22Rv1 (cell line): ENCODE measurements at regions not wholly inside any gene's neighbourhood (a gene's known extent, or its start where the extent isn't known, plus 50 kb on each side); places are given as distances from the start of the nearest gene placed in this dataset.

ENCODE experiments used
- ZFX ChIP-seq: fragments of 450-650 bp; IDR thresholded peaks from 2 replicates; pipeline ENCODE4 v1.6.1; 2017; ENCODE audit warnings: antibody characterized with exemption, borderline replicate concordance
- TF ChIP-seq, protein P1 (sequence below): fragments of 450-650 bp; IDR thresholded peaks from 2 replicates; pipeline ENCODE4 v1.5.1; 2017; ENCODE audit warnings: mild to moderate bottlenecking

DNA sequence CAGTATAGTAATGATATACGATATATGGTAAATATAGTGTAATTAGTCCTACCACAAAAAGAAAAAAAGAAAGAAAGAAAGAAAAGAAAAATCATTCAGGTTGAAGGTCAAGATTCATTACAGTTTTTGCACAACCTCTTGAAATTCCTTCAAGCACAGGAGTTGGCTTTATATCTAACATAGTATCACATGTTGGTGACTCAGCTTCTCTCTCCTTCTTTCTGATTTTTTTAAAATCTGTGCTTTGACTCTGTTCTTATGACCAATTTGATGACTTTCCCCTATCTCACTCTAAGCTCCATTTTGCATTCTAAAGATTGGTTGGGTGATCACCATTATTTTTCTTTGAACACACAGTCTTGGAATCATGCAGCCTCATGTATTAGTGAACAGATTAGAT is 148.2 kb upstream of the COL11A1 start:
- TF ChIP-seq, protein P1, sequence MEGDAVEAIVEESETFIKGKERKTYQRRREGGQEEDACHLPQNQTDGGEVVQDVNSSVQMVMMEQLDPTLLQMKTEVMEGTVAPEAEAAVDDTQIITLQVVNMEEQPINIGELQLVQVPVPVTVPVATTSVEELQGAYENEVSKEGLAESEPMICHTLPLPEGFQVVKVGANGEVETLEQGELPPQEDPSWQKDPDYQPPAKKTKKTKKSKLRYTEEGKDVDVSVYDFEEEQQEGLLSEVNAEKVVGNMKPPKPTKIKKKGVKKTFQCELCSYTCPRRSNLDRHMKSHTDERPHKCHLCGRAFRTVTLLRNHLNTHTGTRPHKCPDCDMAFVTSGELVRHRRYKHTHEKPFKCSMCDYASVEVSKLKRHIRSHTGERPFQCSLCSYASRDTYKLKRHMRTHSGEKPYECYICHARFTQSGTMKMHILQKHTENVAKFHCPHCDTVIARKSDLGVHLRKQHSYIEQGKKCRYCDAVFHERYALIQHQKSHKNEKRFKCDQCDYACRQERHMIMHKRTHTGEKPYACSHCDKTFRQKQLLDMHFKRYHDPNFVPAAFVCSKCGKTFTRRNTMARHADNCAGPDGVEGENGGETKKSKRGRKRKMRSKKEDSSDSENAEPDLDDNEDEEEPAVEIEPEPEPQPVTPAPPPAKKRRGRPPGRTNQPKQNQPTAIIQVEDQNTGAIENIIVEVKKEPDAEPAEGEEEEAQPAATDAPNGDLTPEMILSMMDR = no peak
- no peak for TF ChIP-seq ZFX
